HG03060 (cell line): ENCODE measurements at regions not wholly inside any gene's neighbourhood (a gene's known extent, or its start where the extent isn't known, plus 50 kb on each side); places are given as distances from the start of the nearest gene placed in this dataset.
A peak's percentile ranks its signal among the peaks of the same experiment; 100 is the strongest.
"Not testable (repeated sequence)": the region's sequence is repeated elsewhere in the genome, so short reads cannot be mapped to it uniquely, and the experiment has no call there.

Experiments used
- ATAC-seq: cut with Tn5 transposase; IDR thresholded peaks from one replicate; pipeline ENCODE4 v1.9.1; 2021; ENCODE audit warnings: low read depth, moderate number of reproducible peaks; ENCODE audit not compliant: unreplicated experiment

DNA sequence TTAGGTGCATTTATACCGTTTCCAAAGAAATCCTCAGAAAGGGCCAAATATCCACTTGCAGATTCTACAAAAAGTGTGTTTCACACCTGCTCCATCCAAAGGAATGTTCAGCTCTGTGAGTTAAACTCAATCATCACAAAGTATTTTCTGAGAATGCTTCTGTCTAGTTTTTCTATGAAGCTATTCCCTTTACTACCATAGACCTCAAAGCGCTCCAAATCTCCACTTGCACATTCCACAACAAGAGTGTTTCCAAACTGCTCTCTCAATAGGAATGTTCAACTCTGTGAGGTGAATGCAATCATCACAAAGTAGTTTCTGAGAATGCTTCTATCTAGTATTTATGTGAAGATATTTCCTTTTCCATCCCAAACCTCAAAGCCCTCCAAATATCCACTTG is 412.7 kb upstream of the WSB1 start:
- ATAC-seq = not testable (repeated sequence)

GRCh38 chr17:26882097-26882761 is 411.7 kb upstream of the WSB1 start:
- ATAC-seq = peak; percentile 35

DNA sequence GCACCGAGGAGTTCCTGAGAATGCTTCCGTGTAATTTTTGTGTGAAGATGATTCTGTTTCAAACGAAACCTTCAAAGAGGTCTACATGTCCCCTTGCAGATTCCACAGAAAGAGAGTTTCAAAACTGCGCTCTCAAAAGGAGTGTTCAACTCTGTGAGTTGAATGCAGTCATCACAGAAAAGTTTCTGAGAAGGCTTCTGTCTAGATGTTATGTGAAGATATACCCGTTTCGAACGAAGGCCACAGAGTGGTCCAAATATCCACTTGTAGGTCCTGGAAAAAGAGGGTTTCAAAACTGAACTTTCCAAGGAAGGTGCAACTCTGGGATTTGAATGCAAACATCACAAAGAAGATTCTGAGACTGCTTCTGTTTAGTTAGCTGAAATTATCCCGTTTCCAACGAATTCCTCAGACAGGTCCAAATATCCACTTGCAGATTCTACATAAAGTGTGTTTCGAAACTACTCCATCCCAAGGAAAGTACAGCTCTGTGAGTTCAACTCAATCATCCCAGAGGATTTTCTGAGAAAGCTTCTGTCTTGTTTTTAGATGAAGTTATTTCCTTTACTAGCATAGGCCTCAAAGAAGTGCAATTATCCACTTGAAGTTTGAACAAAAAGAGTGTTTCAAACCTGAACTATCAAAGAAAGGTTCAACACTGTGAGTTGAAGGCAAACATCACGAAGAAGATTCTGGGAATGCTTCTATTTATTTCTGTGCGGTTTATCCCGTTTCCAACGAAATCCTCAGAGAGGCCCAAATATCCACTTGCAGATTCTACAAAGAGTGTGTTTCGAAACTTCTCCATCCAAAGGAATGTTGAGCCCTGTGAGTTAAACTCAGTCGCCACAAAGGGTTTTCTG is 409.8 kb upstream of the WSB1 start:
- ATAC-seq = not testable (repeated sequence)

DNA sequence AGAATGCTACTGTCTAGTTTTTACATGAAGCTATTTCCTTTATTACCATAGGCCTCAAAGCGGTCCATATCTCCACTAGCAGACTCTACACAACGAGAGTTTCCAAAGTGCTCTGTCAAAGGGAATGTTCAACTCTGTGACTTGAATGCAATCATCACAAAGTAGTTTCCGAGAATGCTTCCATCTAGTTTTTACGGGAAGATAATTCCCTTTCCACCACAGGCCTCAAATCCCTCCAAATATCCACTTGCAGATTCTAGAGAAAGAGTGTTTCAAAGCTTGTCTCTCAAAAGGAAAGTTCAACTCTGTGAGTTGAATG is 409.2 kb upstream of the WSB1 start:
- ATAC-seq = not testable (repeated sequence)

DNA sequence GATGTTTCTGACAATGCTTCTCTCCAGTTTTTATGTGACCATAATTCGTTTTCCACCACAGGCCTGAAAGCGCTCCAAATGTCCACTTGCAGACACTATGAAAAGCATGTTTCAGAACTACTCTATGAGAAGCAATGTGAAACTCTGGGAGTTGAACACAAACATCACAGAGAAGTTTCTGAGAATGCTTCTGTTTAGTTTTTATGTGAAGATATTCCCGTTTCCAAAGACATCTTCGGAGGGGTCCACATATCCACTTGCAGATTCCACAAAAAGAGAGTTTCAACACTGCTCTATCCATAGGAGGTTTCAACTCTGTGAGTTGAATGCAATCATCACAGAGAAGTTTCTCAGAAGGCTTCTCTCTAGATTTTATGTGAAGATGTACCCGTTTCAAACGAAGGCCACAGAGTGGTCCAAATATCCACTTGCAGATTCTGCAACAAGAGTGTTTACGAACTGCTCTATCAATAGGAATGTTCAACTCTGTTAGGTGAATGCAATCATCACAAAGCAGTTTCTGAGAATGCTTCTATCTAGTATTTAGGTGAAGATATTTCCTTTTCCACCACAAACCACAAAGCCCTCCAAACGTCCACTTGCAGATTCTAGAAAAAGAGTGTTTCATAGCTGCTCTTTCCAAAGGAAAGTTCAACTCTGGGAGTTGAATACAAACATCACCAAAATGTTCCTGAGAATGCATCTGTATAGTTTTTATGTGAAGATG is 408.5 kb upstream of the WSB1 start:
- not testable (repeated sequence) for ATAC-seq
